GM19025 (cell line): ENCODE measurements at regions not wholly inside any gene's neighbourhood (a gene's known extent, or its start where the extent isn't known, plus 50 kb on each side); places are given as distances from the start of the nearest gene placed in this dataset.
"Not testable (repeated sequence)": the region's sequence is repeated elsewhere in the genome, so short reads cannot be mapped to it uniquely, and the experiment has no call there.

Source experiments
- ATAC-seq: cut with Tn5 transposase; IDR thresholded peaks from one replicate; pipeline ENCODE4 v1.9.1; 2021; ENCODE audit warnings: mild to moderate bottlenecking, low read depth, moderate library complexity; ENCODE audit not compliant: unreplicated experiment

DNA sequence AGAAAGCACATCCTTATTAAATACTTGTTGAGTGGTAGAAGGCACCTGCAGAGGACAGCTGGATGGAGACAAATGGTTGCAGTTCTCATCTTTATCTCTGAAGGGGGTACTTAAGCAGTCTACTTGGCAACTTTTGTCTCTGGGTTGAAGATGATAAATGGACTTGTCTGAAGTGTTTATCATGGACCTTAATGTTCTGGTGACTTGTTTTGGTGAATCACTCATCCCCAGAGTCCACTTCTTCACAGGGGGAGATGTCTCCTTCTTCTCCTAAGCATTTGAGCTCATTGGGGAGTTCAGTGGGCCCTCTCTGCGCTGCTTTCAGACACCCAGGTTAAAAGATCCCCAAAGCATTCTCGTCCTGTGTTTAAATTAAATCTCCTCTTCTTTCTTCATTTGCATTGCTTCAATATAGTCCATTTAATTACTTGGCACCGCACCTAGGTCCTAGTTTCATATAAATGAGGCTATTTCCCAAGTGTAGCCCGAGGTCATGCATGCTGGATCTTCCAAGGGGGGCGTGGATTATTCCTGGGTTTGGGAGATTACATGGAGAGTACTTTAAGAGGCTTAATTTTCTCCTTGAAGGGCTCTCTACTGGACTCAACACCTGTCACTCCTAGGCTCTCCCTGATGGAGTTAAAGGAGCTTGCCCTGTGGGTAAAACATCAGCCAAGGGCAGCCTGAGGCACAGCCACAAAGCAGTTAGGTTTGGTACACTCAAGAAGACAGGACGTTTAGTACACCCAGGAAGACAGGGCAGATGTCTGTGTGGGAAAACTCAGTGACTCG is 239.3 kb upstream of the C2CD4B start:
- ATAC-seq, result no peak

DNA sequence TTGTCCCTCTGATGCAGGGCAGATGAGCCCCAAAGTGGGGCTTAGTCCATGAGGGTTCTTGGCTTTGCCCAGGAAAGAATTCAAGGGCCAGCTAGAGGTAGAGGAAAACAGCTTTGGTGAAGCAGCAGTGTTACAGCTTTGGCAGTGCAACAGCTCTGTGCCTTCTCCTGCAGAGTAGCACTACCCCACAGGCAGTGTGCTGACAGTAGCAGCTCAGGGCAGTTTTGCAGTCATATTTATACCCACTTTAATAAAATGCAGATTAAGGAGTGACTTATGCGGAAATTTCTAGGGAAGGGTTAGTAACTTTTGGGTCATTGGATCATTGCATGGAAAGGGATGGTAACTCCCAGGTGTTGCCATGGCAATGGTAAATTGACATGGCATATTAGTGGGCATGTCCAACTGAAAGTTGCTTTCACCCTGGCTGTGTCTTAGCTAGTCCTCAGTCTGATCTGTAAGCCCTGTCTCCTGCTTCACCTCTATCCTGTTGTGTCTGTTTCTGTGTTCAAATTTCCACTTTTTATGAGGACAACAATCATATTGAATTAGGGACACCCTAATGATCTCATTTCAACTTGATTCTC is 241.3 kb upstream of the C2CD4B start:
- ATAC-seq, result no peak

DNA sequence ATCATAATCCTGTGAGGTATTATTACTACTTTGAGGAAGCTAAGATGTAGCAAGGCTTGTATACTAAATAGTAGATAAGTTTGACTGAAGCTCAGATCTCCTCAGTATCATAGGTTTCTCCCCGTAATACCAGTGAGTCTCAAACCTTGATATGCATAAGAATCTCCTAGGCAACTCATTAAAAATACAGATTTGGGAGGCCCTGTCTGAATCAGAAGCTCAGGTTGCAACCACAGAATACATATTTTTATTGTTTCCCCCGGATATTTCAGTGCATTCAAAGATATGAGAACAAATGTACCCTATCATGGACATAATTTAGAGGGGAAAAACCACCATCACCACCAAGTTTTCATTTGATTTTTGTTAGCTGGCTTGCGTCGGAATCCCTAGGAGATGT is 242.1 kb upstream of the C2CD4B start:
- no peak for ATAC-seq

DNA sequence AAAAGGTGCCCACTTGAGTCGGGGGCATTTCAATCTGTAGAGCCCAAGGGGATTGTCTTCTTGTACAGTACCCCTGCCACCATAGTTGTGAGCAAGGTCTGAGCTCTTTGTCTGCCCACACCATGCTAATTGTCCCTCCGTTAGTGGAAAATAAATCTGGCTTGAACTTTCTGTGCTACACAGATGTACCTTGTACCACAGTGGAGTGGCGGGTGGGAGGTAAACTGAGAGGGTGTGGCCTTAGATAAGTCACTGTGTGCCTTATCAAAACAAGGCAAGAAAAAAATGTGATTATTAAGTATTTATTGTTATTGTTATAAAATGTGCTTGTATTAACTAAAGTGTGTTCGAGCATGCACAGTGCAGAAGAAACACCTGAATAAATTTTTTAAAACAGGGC is 242.9 kb upstream of the C2CD4B start:
- ATAC-seq, result no peak

DNA sequence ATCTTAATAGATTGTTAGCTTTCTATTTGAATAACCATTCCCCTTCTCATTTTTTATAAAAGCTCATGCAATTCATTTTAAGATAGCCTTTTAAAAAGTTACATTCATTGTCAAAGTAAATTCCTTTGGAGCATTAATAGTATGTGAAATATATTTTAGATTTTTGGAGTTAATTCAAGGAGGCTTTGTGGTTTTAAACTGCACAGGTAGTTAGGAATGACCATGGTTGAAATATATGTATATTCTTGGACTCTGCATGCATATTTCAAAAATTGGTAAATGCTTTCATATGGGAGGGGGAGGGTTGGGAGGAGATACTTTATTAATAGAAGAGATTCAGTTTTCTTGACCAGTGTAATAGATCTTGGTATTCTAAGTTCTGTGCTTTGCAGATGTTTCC is 244.4 kb upstream of the C2CD4B start:
- ATAC-seq, result no peak

DNA sequence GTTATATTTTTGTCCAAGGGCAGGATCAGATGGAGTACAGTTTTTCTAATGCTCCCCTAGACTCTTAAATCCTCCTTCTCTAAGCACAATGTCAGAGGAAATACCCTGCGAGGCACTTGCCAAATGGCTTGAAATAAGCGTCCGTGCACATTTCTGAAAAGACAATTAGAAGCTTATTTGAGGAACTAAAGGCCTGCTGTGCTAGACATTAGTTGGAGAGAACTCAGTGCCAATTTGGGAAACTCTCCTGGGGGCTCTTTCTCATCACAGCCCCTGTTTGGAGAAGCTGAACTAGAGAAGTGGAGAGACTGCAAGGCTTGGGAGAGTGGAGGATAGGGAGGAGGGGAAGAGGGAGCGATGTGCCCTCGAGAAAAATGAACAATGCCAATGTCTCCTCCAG is 247.6 kb upstream of the C2CD4B start:
- ATAC-seq, result no peak

DNA sequence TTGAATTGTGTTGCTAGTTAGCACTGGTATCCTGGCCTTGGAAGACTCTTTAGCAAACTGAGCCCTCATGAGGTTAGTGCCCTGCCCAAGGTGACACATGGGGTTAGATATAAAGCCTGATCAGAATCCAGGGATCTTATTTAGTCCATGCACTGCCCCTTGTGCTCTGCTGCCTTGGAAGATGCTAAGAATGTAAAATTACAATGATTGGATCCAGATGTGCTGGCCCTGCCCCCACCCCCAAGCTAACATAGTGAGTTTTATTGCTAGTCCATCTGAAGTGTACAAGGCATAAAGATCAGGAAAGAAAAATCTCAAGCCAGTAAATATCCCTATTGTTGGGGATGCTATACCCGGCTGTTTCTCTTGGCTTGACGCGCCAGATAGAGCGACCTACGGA is 248.1 kb upstream of the C2CD4B start:
- ATAC-seq, result no peak

DNA sequence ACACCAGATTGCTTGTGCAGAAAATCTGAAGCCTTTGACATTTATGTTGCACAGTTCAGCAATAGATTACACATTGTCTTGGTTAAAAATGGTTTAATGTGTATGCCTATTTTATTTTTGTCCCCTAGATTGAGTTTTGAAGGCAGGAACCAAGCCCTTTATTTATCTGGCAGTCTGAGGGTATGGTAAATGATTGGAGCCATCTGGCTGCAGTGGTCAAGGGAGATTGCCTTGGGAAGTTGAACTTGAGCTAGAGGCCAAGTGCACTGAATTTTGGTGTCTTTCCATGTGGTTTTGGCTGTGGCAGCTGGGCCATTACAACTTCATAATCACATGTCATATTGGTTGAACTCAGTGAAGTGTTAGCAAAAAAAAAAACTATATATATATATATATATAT is 248.7 kb upstream of the C2CD4B start:
- no peak for ATAC-seq

DNA sequence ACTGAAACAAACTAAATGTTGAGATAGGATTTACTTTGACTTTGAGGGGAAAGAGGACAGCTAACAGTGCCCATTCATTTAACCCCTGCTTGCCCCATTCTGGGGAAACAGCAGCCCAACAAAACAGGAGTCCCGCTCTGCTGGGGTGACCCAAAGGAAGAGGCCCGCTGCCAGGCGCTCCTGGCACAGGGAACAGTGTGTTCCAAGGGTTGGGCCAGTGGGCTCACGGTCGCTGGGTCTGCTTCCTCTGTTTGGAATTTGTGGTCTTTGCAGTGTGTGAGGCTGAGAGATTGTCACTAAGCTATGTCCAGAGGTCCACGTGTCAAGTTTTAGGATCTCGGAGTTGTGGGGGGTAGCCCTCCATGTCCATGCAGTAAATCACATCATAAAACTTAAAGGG is 250.4 kb upstream of the C2CD4B start:
- ATAC-seq, result no peak

DNA sequence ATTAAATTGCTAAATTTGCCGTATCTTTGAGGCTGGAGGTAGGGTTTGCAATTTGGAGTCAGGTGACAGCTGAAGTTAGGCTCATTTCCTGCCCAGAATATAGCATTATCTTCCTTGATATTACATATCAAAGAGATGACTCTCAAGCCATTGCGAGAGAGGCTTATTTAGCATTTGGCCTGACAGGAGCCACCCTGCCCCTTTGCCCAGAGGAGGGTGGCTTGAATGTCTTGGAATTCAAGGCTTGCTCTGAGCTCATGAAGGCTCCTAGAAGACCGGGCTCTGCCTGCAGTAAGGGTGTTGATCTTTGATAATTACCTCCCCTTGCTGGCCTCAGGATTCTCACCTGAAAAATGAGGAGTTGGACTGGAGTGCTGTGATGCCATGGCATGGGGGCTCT is 251.4 kb upstream of the C2CD4B start:
- ATAC-seq, result no peak

DNA sequence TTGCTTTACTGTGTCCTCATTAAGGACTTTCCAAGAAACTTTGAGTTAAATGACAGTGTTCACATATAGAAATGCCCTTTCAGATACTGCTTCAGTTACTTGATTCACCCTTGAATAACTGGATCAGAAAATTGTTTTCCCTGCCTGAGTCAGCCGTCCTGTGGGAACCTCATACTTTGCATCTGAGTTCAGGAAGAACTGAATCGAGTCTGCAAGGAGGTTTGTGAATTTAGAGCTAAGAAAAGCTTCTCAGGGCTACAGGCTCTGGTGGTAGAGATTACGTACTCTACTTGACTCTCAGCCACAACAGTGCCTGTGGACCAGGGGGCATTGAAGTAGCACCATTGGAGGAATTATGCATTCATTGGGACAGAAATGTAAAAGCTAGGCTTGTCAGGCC is 252.4 kb upstream of the C2CD4B start:
- ATAC-seq, result no peak

DNA sequence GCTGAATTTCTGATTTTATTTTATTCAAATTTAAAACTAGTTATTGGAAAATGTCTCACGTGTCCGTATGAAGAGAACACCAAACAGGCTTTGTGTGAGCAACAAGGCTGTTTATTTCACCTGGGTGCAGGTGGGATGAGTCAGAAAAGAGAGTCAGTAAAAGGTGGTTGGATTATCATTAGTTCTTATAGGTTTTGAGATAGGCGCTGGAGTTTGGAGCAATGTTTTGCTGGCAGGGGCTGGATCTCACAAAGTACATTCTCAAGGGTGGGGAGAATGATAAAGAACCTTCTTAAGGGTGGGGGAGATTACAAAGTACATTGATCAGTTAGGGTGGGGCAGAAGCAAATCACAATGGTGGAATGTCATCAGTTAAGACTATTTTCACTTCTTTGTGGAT is 253.4 kb upstream of the C2CD4B start:
- ATAC-seq, result not testable (repeated sequence)

DNA sequence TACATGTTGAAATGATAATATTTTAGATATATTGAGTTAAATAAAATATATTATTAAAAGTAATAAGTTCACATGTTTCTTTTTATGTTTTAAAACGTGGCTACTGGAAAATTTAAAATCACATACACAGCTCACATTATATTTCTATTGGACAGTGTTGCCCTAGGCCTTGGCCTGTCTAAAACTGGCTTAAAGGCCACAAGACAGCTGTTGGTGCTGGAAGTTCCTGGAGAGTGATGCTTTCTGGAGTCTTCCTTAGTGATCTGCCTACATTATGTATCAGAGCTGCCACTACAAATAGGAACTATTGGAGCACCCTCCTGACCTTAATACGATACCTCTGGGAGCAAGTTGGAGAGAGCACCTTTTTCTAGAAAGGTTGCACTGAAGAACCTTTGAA is 254.1 kb upstream of the C2CD4B start:
- ATAC-seq, result no peak

DNA sequence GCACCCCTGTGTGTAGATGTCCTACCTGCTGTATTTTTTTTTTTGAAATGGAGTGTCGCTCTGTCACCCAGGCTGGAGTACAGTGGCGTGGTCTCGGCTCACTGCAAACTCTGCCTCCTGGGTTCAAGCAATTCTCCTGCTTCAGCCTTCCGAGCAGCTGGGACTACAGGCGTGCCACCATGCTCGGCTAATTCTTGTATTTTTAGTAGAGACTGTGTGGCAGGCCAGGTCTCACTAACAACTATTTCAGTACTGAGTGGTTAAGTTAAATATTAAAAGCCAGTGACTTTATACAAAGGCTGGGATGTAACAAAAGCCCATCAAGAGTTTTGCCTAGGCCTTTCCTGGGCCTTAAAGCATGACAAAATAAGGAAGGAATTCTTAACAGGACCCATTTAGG is 255.3 kb upstream of the C2CD4B start:
- not testable (repeated sequence) for ATAC-seq

DNA sequence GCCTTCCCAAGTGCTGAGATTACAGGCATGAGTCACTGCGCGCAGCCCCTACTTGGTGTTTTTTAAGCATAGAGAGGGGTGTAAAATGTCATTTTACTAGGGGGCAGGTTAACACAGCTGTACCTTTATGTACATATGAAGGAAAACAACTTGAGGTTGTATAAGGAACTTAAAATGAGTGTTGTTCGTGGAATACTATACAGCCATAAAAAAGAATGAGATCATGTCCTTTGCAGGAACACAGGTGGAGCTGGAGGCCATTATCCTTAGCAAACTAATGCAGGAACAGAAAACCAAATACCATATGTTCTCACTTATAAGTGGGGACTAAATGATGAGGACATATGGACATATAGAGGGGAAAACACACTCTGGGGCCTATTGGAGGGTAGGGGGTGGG is 256.2 kb upstream of the C2CD4B start:
- ATAC-seq, result no peak

DNA sequence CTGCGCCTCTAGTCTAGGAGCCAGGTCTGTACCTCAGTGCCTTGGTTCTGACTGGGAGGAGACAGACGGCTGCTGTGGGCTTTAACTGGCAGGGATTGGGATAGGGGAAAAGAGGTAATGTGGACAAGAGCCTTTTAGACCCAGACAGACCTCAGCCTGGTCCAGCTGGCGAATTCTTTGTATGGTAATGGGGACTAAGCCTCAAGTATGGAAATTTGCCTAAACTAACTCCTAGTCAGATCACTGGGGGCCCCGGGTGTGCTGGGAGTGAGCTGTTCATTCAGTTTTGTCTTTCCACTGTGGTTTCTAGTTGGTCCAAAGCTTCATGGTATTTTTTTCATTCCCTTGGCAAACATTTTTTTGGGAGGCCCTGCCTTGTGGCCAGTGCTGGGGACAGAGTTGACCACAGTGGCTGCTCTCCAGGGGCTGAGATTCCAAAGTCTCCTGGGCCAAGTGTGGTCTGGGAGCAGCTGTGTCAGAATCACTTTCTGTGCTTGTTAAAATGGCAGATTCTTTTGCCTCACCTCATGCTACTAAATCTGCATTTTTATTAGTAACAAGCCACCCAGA is 261.4 kb upstream of the C2CD4B start:
- ATAC-seq, result no peak

DNA sequence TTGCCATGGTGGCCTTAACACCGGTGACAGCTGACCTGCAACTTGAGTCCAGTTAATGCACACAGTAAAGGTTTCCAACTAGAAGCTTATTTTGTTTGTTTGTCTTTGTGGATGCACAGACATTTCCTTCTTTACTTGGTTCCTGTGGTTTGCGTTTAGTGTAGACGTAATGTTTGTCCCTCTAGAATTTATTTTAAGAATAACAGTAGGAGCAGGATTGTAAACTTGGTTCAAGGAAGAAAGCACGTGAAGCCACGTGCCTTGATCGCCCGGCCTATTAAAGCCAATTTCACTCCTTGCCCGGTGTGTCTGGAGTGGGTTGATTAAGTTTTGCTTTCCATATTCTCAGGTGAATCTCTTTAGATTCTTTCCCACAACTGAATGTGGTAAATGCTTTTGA is 263.2 kb upstream of the C2CD4B start:
- ATAC-seq, result no peak

DNA sequence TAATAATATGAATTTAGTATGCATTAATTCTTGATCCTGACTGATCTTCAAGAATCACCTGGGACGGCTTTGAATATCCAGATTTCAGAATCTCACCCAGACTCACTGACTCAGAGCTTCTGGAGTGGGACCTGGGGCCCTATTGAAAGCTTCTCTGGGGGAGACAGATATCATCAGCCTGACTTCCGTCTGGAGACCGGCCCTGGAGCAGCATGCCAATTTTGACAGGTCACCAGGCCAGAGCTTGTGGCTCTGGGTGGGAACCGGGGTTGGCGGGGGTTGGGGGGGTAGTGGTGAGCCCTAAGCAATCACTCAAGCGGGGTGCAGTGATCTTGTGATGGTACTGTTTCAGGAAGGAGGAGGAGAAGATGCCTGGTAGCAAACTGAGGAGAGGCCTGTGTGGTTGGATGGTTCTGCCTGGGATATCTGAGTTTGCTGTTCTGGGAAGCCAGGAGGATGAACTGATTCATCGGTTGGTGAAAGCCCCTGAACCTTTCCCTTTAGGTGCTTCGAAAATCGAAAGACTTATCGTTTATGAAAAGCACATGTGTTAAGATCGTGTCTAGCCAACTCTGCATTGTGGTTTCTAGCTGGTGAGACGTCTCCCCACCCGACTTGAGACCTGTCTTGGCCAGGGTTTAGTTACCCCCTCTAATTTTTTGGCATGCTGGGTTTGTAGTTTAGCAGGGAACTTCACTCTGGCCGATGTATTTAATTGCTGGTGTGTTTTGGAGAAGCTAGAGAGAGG is 263.9 kb upstream of the C2CD4B start:
- no peak for ATAC-seq

DNA sequence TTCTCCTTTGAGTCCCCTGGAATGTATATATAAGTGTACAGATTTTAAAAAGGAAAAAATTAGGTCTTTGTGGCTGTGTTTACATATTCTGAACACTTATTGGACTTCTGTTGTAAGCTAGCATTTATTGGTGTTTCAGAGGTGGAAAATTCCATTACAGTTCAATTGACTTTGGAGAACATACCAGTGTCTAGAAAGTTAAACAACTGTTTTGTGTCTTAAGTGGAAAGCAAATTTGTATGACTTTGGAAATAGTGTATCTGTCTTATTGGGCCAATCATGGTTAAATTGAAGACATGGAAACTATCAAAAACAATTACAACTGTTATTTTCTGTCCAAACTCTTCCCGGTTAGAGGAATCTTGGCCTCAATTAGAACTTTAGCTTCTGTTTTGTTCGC is 265.0 kb upstream of the C2CD4B start:
- no peak for ATAC-seq

DNA sequence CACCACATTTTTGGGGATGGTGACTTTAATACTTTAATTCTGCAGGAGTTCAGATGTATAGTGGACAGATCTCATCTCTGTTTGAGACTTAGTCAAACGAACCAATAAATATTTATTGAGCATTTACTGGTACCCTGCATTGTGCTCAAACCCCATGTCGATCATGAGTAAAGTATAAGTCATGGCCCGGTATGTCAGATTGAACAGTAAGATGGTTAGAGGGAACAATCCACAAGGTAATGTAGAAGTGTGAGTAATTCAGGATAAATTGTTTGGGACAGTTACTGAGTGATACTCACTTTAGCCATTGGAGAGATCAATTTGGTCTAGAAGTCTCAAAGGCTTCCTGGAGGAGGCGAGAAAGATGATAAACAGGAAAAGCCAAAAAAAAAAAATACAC is 265.5 kb upstream of the C2CD4B start:
- no peak for ATAC-seq

DNA sequence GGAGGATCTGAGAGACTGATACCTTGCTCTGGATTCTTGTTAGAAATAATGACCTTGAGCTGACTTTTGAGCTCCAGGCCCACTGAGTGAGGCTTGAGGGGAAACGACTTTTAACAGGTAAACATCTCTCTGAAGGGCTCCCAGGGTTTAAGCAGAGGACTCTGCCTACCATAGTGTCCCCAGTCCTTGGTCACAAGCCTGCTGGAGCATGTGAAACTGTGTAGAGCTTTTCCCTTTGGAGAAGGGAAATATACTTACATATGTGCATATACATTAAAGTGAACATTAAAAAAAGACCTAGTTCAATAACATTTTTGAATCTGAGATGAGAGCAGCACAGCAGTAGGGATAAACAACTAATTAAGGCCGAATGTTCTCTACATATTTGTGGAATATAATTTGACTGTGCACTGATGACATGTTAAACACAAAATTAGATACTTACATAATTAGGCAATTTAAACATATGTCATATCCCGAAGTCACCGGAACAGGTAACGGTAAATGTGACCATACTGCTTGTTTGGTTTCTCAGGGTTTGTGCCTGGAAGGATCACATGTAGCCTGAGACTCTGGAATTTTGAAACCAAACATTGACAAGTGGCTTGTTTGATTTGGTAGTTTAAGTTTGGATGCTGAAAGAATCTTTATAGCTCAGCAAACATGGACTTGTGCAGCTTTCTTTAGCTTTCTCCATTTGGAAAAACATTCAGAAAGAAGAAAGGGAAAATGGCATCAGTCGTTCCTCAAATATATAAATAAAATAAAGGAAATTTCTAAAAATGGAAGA is 266.1 kb upstream of the C2CD4B start:
- ATAC-seq, result no peak
